ENCODE measurements at regions not wholly inside any gene's neighbourhood (a gene's known extent, or its start where the extent isn't known, plus 50 kb on each side); places are given as distances from the start of the nearest gene placed in this dataset.

- DNase-seq (ENCODE audit: low spot score): no peak
Measured at GRCh38 chr14:101105045-101105444, 201.5 kb upstream of the RTL1 start.

- no peak for DNase-seq (ENCODE audit: low spot score)
Measured at GRCh38 chr14:101108579-101109346, 205.2 kb upstream of the RTL1 start.

- no peak for DNase-seq (ENCODE audit: low spot score)
Measured at GRCh38 chr14:101109347-101109638, 205.8 kb upstream of the RTL1 start.

- no peak for DNase-seq (ENCODE audit: low spot score)
Measured at GRCh38 chr14:101109981-101110728, 206.6 kb upstream of the RTL1 start.

GRCh38 chr14:101110729-101111619, 207.5 kb upstream of the RTL1 start:
- DNase-seq (ENCODE audit: low spot score): no peak

DNA sequence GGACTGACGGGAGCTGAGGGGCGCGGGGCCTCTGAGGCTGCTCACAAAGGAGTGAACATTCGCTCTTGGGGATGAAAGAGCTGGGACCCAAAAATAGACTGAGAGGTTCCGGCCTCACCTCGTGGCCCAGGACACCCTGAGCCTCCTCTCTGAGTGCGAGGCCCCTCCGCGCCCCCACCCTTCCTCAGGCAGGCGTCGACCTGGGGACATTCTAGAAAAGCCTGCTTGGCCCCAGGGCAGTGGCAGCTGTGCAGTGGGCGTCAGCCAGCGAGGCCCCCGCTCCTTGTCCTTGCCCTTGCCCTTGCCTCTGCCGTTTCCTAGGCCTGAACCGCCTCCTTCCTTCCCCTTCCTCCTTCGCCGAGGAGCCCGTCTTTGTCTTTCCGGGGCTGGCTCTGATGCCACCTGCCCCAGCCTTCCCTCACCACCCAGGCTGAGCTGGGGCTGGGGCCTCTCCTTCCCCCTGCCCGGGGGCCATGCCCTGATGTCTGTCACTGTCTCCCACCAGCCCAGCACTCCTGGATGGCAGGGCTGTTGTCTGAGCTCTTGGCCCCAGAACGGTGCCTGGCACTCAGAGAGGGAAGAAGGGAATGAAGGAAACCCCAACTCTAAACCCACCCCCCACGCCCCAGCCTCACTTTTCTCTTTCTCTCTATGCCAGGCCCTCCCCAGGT, 208.2 kb upstream of the RTL1 start:
- DNase-seq (ENCODE audit: low spot score): no peak

- DNase-seq (ENCODE audit: low spot score): no peak
Measured at GRCh38 chr14:101112351-101113107, 209.0 kb upstream of the RTL1 start.

DNA sequence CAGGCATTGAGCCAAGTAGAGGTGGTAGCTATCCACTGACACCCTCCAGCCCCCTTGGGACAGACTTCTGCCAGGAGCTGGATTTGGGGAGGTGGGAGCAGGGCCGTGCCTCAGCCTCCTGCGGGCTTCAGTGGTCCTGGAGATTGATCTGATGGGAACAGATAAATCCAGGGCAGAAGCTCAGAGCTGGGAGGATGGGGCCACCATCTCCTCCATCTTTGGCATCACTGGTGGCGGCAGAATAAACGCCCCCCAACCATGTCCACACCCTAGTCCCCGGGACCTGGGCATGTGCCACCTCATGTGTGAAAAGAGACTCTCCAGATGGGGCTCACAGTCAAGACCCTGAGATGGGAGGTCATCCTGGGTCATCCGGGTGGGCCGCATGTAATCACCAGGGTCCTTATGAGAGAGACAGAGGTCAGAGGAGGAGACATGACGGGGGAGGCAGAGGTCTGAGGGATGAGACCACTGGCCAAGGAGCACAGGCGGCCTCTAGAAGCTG, 209.6 kb upstream of the RTL1 start:
- DNase-seq (ENCODE audit: low spot score): no peak

GRCh38 chr14:101113835-101114725, 210.6 kb upstream of the RTL1 start:
- DNase-seq (ENCODE audit: low spot score): no peak

GRCh38 chr14:101114726-101115515, 211.4 kb upstream of the RTL1 start:
- DNase-seq (ENCODE audit: low spot score): no peak

DNA sequence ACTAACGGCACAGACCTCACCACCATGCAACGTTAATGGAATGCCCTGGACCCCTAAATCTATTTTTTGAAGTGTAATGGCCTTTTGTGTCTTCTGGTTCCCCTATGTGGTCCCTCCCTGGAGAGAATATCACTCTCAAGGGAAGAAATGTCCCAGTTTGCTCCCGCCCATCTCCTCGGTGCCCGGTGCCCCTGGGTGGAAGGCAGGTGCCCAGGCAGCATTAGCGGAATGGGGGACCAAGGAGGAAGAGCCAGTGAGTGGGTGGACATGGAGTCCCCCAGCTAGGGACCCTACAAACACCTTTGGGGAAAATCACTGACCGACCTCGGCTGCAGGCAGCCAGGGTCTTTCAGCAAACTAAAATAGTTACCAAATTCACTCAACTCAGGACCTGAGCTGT, 212.1 kb upstream of the RTL1 start:
- no peak for DNase-seq (ENCODE audit: low spot score)

- DNase-seq (ENCODE audit: low spot score): no peak
Measured at GRCh38 chr14:101116065-101116464, 212.5 kb upstream of the RTL1 start.

DNA sequence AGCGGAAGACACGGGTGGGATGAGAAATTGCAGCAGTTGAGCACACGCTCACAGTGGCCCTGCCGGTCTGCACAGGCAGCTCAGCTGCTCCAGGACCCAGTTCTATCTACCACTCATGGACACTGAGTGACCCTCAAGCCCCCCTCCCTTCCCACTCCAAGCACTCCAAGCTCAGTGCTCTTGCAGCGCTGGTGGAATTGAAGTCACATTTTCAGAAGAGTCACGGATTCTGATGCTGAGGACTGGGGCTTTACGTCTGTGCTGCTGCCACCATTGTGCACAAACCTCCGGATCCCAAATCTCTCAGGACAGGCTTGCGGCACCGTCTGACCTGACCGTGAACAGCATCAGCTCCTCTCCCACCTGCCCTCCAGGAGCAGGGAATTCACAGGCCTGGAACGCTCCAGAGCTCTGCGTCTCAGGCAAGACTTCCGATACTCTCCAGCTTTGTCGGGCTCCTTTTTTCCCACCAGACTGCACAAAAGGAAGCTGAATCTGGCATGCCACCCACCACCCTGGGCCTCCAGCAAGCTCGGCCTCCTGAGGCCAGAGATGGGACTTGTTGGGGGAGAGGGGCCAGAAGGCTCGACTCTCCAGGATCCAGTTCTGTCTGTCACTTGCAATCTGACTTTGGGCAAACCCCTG, 213.1 kb upstream of the RTL1 start:
- no peak for DNase-seq (ENCODE audit: low spot score)

DNA sequence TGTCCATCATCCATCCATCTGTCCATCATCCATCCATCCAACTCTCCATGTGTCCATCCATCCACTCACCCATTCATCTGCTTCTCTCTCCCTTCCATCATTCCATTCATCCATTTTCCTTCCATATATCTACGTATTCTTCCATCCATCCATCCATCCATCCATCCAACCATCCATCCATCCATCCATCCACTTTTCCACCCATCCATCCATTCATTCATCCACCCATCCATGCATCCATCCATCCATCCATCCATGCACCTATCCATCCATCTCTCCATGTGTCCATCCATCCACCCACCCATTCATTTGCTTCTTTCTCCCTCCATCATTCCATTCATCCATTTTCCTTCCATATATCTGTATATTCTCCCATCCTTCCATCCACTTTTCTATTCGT, 214.0 kb upstream of the RTL1 start:
- DNase-seq (ENCODE audit: low spot score): no peak

GRCh38 chr14:101118233-101118632, 214.7 kb upstream of the RTL1 start:
- DNase-seq (ENCODE audit: low spot score): no peak

DNA sequence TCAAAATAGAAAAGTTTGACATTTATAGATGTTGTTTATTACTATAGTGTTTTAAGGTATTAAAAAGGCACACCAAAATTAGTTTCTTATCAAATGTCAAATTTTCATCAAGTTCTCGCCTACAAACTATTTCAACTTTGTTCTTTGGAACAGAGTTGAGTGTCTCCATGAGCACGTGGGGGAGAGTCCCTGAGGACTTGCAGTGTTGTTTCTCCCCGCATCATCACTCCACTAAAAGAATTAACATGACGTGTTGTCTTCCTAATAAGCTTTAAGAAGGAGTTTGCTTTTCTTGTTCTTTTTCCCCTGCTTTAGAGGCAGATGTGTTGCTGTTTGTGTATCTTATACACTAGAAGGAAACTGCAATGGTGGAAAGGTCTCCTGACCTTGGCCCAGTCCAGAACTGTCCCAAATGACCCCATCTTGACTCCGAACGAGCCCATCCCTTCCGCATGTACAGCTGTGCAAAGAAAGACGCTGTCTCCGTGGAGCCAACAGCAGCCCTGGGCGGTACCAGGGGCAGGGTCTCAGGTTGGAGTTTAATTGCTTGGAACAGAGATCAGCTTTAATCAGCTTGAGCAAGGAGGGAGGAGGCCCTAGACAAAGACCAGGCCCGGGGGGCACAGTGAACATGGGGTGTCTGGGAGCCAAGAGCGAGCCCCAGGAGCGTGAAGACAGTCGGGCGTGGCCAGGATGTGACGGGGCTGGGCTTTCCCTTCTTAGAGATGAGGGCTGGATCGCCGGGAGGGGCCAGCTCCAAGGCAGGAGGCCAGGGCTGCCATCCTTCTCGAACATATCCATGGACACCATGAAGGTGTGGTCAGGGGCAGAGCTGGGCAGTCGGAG, 215.4 kb upstream of the RTL1 start:
- no peak for DNase-seq (ENCODE audit: low spot score)

DNA sequence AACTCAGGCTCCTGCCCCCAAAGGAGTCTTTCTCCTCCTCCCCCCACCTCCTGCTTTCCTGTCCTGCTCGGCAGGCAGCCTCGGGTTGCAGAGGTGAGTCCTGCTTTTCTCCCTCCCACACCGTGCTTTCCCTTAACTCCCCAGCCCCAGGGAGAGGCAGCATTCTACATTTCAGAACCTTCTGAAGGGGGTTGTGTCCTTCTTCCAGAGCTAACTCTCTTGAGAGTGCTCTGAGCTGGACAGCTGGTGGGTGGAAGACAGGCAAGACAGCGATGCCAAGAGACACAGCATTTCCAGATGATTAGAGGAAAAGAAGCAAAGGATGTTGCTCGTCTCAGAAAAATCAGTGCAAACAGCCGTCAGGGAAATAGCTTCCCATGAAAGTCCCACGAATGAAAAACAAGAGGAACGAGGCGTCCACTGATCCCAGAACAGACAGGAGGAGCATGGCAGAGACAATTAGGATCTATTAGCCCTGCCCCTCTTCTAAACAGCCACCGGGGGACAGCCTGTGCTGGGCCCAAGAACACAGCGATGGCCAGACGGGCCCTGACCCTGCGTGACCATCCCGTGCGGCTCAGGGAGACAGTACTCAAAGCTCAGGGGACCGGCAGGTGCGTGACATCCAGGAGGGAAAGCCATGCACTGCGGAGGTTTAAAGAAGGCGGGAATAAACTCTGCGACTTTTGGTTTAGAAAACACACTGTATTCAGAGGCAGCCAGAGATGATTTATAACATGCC, 216.5 kb upstream of the RTL1 start:
- peak; percentile 47 for DNase-seq (ENCODE audit: low spot score)

Data from iPS-NIHi11 (cell line).